Muscle of leg (tissue), 3 donors: ENCODE measurements at regions not wholly inside any gene's neighbourhood (a gene's known extent, or its start where the extent isn't known, plus 50 kb on each side); places are given as distances from the start of the nearest gene placed in this dataset.

Experiments
- DNase-seq: peaks from one replicate; pipeline ENCODE4 v3.0.0; 2013
- H3K27ac ChIP-seq: one replicate; pipeline ENCODE4 v1.5.1; 2013; ENCODE audit warnings: mild to moderate bottlenecking, low read length, control low read depth
- H3K27me3 ChIP-seq: one replicate; pipeline ENCODE4 v1.6.1; 2013; ENCODE audit warnings: low read length; ENCODE audit not compliant: control insufficient read depth, insufficient read depth
- H3K36me3 ChIP-seq: one replicate; pipeline ENCODE4 v1.6.1; 2013; ENCODE audit warnings: low read length; ENCODE audit not compliant: control insufficient read depth, insufficient read depth
- H3K4me1 ChIP-seq: one replicate; pipeline ENCODE4 v1.6.1; 2013; ENCODE audit warnings: low read length; ENCODE audit not compliant: control insufficient read depth, insufficient read depth
- H3K4me3 ChIP-seq: one replicate; pipeline ENCODE4 v1.5.1; 2013; ENCODE audit warnings: low read length, control low read depth
- H3K9me3 ChIP-seq: replicated peaks from 2 replicates; pipeline ENCODE4 v1.6.1; 2013; ENCODE audit warnings: low read depth, low read length; ENCODE audit not compliant: control insufficient read depth
- WGBS: methylation state at CpG from one replicate; pipeline ENCODE4 v1.1.5; 2013; ENCODE audit warnings: missing lambda C conversion rate; ENCODE audit not compliant: insufficient coverage; 5-methylcytosine and 5-hydroxymethylcytosine counted together

GRCh38 chr3:117314441-117315150 lies 605.0 kb downstream of the TUSC7 start:
- no peak overlapping the region for H3K27ac ChIP-seq
- H3K9me3 ChIP-seq, result no peaks in the 10 kb centered on the region
- DNase-seq, result no peak
- H3K4me1 ChIP-seq, result no peaks in the 10 kb centered on the region
- H3K4me3 ChIP-seq, result no peak overlapping the region
- no peaks in the 10 kb centered on the region for H3K27me3 ChIP-seq
- no CpG with 5 or more reads among the region's 2 CpGs for WGBS
- no peaks in the 10 kb centered on the region for H3K36me3 ChIP-seq

- DNase-seq, result peak; percentile 27
- Histone ChIP-seq H3K27ac (no peak overlapping the region), H3K4me3 (no peak overlapping the region), H3K36me3 (no peaks in the 10 kb centered on the region), H3K4me1 (no peaks in the 10 kb centered on the region), H3K27me3 (no peaks in the 10 kb centered on the region), H3K9me3 (no peaks in the 10 kb centered on the region)
- WGBS, result no CpG with 5 or more reads among the region's 1 CpG
Observed at GRCh38 chr3:117322866-117323265, 613.3 kb downstream of the TUSC7 start.

GRCh38 chr3:117346901-117347300 lies 637.3 kb downstream of the TUSC7 start:
- Histone ChIP-seq H3K27me3 (no peaks in the 10 kb centered on the region), H3K36me3 (no peaks in the 10 kb centered on the region), H3K4me1 (no peaks in the 10 kb centered on the region), H3K27ac (no peak overlapping the region), H3K4me3 (no peak overlapping the region), H3K9me3 (no peaks in the 10 kb centered on the region)
- 61% methylated on average over 3 of the region's 3 CpGs for WGBS
- peak; percentile 11 for DNase-seq

- Histone ChIP-seq H3K4me3 (no peak overlapping the region), H3K27me3 (no peaks in the 10 kb centered on the region), H3K4me1 (no peaks in the 10 kb centered on the region), H3K36me3 (no peaks in the 10 kb centered on the region), H3K27ac (no peak overlapping the region), H3K9me3 (no peaks in the 10 kb centered on the region)
- WGBS, result 71% methylated on average over 1 of the region's 1 CpG
- no peak for DNase-seq
Observed at GRCh38 chr3:117348884-117349283, 639.3 kb downstream of the TUSC7 start.

- no peaks in the 10 kb centered on the region for H3K36me3 ChIP-seq
- H3K9me3 ChIP-seq, result no peaks in the 10 kb centered on the region
- H3K4me3 ChIP-seq, result no peak overlapping the region
- no peaks in the 10 kb centered on the region for H3K27me3 ChIP-seq
- H3K27ac ChIP-seq, result no peak overlapping the region
- no CpG with 5 or more reads among the region's 1 CpG for WGBS
- no peak for DNase-seq
- no peaks in the 10 kb centered on the region for H3K4me1 ChIP-seq
Observed at GRCh38 chr3:117349566-117349965, 640.0 kb downstream of the TUSC7 start.

GRCh38 chr3:117350371-117350770 lies 640.8 kb downstream of the TUSC7 start:
- Histone ChIP-seq H3K27ac (no peak overlapping the region), H3K4me3 (no peak overlapping the region), H3K9me3 (no peaks in the 10 kb centered on the region), H3K4me1 (no peaks in the 10 kb centered on the region), H3K27me3 (no peaks in the 10 kb centered on the region), H3K36me3 (no peaks in the 10 kb centered on the region)
- WGBS, result 43% methylated on average over 2 of the region's 3 CpGs
- DNase-seq, result peak; percentile 1

- no peak overlapping the region for H3K4me3 ChIP-seq
- DNase-seq, result peak; percentile 4
- H3K9me3 ChIP-seq, result no peaks in the 10 kb centered on the region
- no peaks in the 10 kb centered on the region for H3K27me3 ChIP-seq
- no peak overlapping the region for H3K27ac ChIP-seq
- WGBS, result no CpG with 5 or more reads among the region's 4 CpGs
- H3K4me1 ChIP-seq, result no peaks in the 10 kb centered on the region
- no peaks in the 10 kb centered on the region for H3K36me3 ChIP-seq
Observed at GRCh38 chr3:117355566-117355965, 646.0 kb downstream of the TUSC7 start.

- DNase-seq, result no peak
- WGBS, result 58% methylated on average over 2 of the region's 4 CpGs
- Histone ChIP-seq H3K4me1 (no peaks in the 10 kb centered on the region), H3K27me3 (no peaks in the 10 kb centered on the region), H3K4me3 (no peak overlapping the region), H3K9me3 (no peaks in the 10 kb centered on the region), H3K27ac (no peak overlapping the region), H3K36me3 (no peaks in the 10 kb centered on the region)
Observed at GRCh38 chr3:117356091-117356705, 646.6 kb downstream of the TUSC7 start.

- H3K27ac ChIP-seq, result no peak overlapping the region
- no peaks in the 10 kb centered on the region for H3K4me1 ChIP-seq
- no peaks in the 10 kb centered on the region for H3K9me3 ChIP-seq
- no peaks in the 10 kb centered on the region for H3K36me3 ChIP-seq
- 99% methylated on average over 6 of the region's 10 CpGs for WGBS
- no peak overlapping the region for H3K4me3 ChIP-seq
- no peaks in the 10 kb centered on the region for H3K27me3 ChIP-seq
- no peak for DNase-seq
Observed at GRCh38 chr3:117358717-117359314, 649.2 kb downstream of the TUSC7 start.

GRCh38 chr3:117366574-117366973 lies 657.0 kb downstream of the TUSC7 start:
- H3K27me3 ChIP-seq, result no peaks in the 10 kb centered on the region
- H3K4me1 ChIP-seq, result no peaks in the 10 kb centered on the region
- H3K9me3 ChIP-seq, result no peaks in the 10 kb centered on the region
- no peak overlapping the region for H3K4me3 ChIP-seq
- no peaks in the 10 kb centered on the region for H3K36me3 ChIP-seq
- no peak overlapping the region for H3K27ac ChIP-seq
- DNase-seq, result no peak
